ENCODE measurements at regions not wholly inside any gene's neighbourhood (a gene's known extent, or its start where the extent isn't known, plus 50 kb on each side); places are given as distances from the start of the nearest gene placed in this dataset.

DNA sequence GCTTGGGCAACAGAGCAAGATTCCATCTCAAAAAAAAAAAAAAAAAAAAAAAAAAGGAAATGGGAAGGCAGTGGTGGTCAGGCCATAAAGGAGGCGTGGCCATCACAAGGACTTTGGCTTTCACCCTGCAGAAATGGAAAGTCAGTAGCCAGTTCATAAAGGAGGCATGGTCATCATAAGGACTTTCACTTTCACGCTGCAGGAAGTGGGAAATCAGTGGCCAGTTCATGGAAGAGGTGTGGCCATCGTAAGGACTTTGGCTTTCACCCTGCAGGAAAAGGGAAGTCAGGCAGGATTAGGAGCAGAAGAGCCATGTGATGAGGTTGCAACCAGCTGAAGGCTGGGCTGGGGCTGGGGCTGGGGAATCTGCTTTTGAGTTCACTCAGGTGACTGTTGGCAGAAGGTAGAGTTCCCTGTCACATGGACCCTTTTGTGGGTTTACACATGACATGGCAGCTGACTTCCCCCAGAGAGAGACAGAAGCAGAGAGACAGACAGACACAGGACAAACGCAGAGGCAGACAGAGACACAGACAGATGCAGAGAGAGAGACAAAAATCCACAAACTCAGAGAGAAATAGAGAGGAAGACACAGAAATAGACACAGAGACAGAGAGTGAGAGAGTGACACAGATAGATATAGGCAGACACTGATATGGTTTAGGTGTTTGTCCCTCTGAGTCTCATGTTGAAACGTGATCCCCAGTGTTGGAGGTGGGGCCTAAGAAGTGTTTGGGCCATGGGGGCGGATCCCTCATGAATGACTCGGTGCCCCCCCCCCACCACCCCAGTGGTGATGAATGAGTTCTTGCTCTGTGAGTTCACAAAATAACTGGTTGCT is 263.9 kb upstream of the KAZN start:
- dilution Hi-C loops (cut with MboI; ENCODE audit: extremely low pct_ligation_motif_present, low sequenced_read_pairs) (no loop called here), intact Hi-C loops (cut with micrococcal nuclease) (no loop called here)
- no peak overlapping the region for H3K27ac ChIP-seq (ENCODE audit: insufficient read depth, low read depth, low read length)
- no peak for TF ChIP-seq POLR2A (IDR thresholded peaks at IDR 0.05; ENCODE audit: low read depth, low read length)
- no peak for TF ChIP-seq POLR2AphosphoS5 (IDR thresholded peaks at IDR 0.05; ENCODE audit: insufficient read depth, low read depth, low read length)
- no peak for TF ChIP-seq MYC (IDR thresholded peaks at IDR 0.05; ENCODE audit: low read depth, low read length)
- no peak for TF ChIP-seq EZH2 (IDR thresholded peaks at IDR 0.05; ENCODE audit: borderline replicate concordance, low read depth, low read length, severe bottlenecking)
- TF ChIP-seq, protein P1, sequence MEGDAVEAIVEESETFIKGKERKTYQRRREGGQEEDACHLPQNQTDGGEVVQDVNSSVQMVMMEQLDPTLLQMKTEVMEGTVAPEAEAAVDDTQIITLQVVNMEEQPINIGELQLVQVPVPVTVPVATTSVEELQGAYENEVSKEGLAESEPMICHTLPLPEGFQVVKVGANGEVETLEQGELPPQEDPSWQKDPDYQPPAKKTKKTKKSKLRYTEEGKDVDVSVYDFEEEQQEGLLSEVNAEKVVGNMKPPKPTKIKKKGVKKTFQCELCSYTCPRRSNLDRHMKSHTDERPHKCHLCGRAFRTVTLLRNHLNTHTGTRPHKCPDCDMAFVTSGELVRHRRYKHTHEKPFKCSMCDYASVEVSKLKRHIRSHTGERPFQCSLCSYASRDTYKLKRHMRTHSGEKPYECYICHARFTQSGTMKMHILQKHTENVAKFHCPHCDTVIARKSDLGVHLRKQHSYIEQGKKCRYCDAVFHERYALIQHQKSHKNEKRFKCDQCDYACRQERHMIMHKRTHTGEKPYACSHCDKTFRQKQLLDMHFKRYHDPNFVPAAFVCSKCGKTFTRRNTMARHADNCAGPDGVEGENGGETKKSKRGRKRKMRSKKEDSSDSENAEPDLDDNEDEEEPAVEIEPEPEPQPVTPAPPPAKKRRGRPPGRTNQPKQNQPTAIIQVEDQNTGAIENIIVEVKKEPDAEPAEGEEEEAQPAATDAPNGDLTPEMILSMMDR (IDR thresholded peaks at IDR 0.05; ENCODE audit: extremely low read depth in 1 of 2, insufficient read depth in 1 of 2, low read depth in 1 of 2, low read length in 2 of 2), result no peak
- TF ChIP-seq MAX (IDR thresholded peaks at IDR 0.05; ENCODE audit: insufficient read depth, insufficient read length), result no peak
- no peak for TF ChIP-seq FOS (IDR thresholded peaks at IDR 0.05; ENCODE audit: borderline replicate concordance, insufficient read depth, low read length)
- TF ChIP-seq GATA2 (IDR thresholded peaks at IDR 0.05; ENCODE audit: insufficient read depth, insufficient read length, low read depth, low read length), result no peak
- CTCF ChIA-PET, result no interaction called here
- H3K27me3 ChIP-seq (ENCODE audit: control insufficient read depth in 2 of 2, insufficient read depth in 2 of 2, low read length in 2 of 2), result no peaks in the 10 kb centered on the region
- H3K4me1 ChIP-seq (ENCODE audit: control insufficient read depth, extremely low read depth, insufficient read depth, low read length), result no peaks in the 10 kb centered on the region
- no peaks in the 10 kb centered on the region for H4K20me1 ChIP-seq (replicated peaks; ENCODE audit: control insufficient read depth, extremely low read depth, insufficient read depth, low read length)
- POLR2A ChIA-PET, result no interaction called here
- no peaks in the 10 kb centered on the region for H3K9me3 ChIP-seq (replicated peaks; ENCODE audit: control insufficient read depth, insufficient read depth, low read length)
- no peaks in the 10 kb centered on the region for H3K79me2 ChIP-seq (ENCODE audit: control insufficient read depth, insufficient read depth, low read length)
- BruUV-seq (replicated peaks), result no TSS peak
- DNase-seq (ENCODE audit: low read depth, low spot score), result no peak
- FAIRE-seq, result no peak
- H3K4me2 ChIP-seq (ENCODE audit: insufficient read depth, low read length), result no peak overlapping the region
- H3K4me3 ChIP-seq (replicated peaks in 1 of 3; ENCODE audit: insufficient read depth in 1 of 3, low read depth in 1 of 3, low read length in 3 of 3), result no peak overlapping the region
- H3K36me3 ChIP-seq (ENCODE audit: control insufficient read depth in 2 of 2, extremely low read depth in 1 of 2, insufficient read depth in 2 of 2, low read length in 2 of 2), result no peaks in the 10 kb centered on the region
- H3K9me1 ChIP-seq (replicated peaks; ENCODE audit: control insufficient read depth, extremely low read depth, insufficient read depth, low read length), result no peaks in the 10 kb centered on the region
- H3K9ac ChIP-seq (replicated peaks; ENCODE audit: extremely low read depth, insufficient read depth, low read length), result no peak overlapping the region
- H2AFZ ChIP-seq (ENCODE audit: low read depth, low read length), result no peak overlapping the region
